ENCODE measurements at regions not wholly inside any gene's neighbourhood (a gene's known extent, or its start where the extent isn't known, plus 50 kb on each side); places are given as distances from the start of the nearest gene placed in this dataset.
"Not testable (repeated sequence)": the region's sequence is repeated elsewhere in the genome, so short reads cannot be mapped to it uniquely, and the experiment has no call there.

DNA sequence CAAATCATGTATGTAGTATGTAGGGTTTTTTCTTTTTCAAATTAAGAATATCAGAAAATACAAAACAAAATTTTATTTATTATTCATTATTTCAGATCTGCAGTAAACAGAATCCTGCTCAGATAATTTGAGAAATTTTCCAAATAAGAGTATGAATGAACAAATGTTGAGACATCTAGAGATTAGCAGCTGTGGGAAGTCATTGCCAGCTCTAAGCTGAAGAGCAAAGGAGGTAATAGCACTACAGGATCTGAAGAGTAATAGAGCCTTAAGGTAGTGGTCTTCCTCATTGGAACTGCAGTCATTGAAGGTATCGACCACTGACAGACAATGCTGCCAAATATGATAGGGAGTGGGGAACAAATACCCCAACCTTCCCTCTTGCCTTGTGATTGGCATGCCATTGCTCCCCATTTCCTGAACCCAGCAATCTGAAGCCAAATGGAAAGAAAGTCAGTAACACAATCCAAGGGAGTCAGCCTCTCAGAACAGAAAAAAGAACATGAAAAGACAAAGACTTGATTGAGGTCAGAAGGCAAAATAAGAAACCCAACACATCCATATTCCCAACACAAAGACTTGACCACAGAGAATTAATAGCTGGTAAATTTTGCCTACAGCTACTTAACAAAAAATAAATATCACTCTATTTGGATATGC lies 963.4 kb upstream of the ADAMTS5 start:
- BruUV-seq (replicated peaks); CTCF ChIA-PET; dilution Hi-C loops (cut with MboI; ENCODE audit: extremely low pct_ligation_motif_present, low sequenced_read_pairs): not testable (repeated sequence)

DNA sequence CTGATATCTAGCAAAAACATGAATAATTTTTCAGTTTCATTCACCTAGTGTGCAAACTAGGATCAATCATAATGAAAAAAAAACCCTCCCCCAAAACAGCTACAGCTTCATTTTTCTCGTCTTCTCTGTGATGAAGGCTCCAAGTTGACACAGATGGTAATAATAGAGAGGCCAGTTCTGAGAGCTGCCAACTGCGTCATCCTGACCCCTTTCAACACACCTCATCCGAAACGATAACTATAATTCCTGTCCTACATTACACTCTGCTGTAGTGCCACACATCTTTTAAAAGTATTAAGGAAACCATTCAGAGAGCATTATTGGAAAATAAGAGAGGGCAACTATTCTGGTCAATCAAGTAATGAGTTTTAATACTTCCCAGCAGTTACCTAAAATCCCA lies 962.3 kb upstream of the ADAMTS5 start:
- H2AFZ ChIP-seq (ENCODE audit: low read depth, low read length); CTCF ChIA-PET; H3K9ac ChIP-seq (replicated peaks; ENCODE audit: extremely low read depth, insufficient read depth, low read length); H4K20me1 ChIP-seq (replicated peaks; ENCODE audit: control insufficient read depth, extremely low read depth, insufficient read depth, low read length); FAIRE-seq; POLR2A ChIA-PET; H3K79me2 ChIP-seq (ENCODE audit: control insufficient read depth, insufficient read depth, low read length); H3K4me1 ChIP-seq (ENCODE audit: control insufficient read depth, extremely low read depth, insufficient read depth, low read length); H3K36me3 ChIP-seq (ENCODE audit: control insufficient read depth in 2 of 2, extremely low read depth in 1 of 2, insufficient read depth in 2 of 2, low read length in 2 of 2); H3K4me3 ChIP-seq (replicated peaks in 1 of 3; ENCODE audit: insufficient read depth in 1 of 3, low read depth in 1 of 3, low read length in 3 of 3); H3K9me3 ChIP-seq (replicated peaks; ENCODE audit: control insufficient read depth, insufficient read depth, low read length); dilution Hi-C loops (cut with MboI; ENCODE audit: extremely low pct_ligation_motif_present, low sequenced_read_pairs); H3K9me1 ChIP-seq (replicated peaks; ENCODE audit: control insufficient read depth, extremely low read depth, insufficient read depth, low read length); H3K27me3 ChIP-seq (ENCODE audit: control insufficient read depth in 2 of 2, insufficient read depth in 2 of 2, low read length in 2 of 2): not testable (repeated sequence)
- DNase-seq (ENCODE audit: low read depth, low spot score): peak; percentile 17
- peak overlapping the region; percentile 57 for H3K4me2 ChIP-seq (ENCODE audit: insufficient read depth, low read length)
- intact Hi-C loops (cut with micrococcal nuclease): loop anchor here (5.0 kb wide), 1 partner anchor 1082 kb away; the partner anchor contains the start of gene ADAMTS1
- peak overlapping the region; percentile 11 for H3K27ac ChIP-seq (ENCODE audit: insufficient read depth, low read depth, low read length)
- TSS peak; percentile 47 for BruUV-seq (replicated peaks)

More for the DNA sequence above, 963.4 kb upstream of the ADAMTS5 start:
- H3K27me3 ChIP-seq (ENCODE audit: control insufficient read depth in 2 of 2, insufficient read depth in 2 of 2, low read length in 2 of 2); H4K20me1 ChIP-seq (replicated peaks; ENCODE audit: control insufficient read depth, extremely low read depth, insufficient read depth, low read length); H3K9me1 ChIP-seq (replicated peaks; ENCODE audit: control insufficient read depth, extremely low read depth, insufficient read depth, low read length); FAIRE-seq; H2AFZ ChIP-seq (ENCODE audit: low read depth, low read length); H3K79me2 ChIP-seq (ENCODE audit: control insufficient read depth, insufficient read depth, low read length); H3K4me1 ChIP-seq (ENCODE audit: control insufficient read depth, extremely low read depth, insufficient read depth, low read length); intact Hi-C loops (cut with micrococcal nuclease); H3K9ac ChIP-seq (replicated peaks; ENCODE audit: extremely low read depth, insufficient read depth, low read length); DNase-seq (ENCODE audit: low read depth, low spot score); H3K4me3 ChIP-seq (replicated peaks in 1 of 3; ENCODE audit: insufficient read depth in 1 of 3, low read depth in 1 of 3, low read length in 3 of 3); H3K27ac ChIP-seq (ENCODE audit: insufficient read depth, low read depth, low read length); H3K36me3 ChIP-seq (ENCODE audit: control insufficient read depth in 2 of 2, extremely low read depth in 1 of 2, insufficient read depth in 2 of 2, low read length in 2 of 2); H3K9me3 ChIP-seq (replicated peaks; ENCODE audit: control insufficient read depth, insufficient read depth, low read length); H3K4me2 ChIP-seq (ENCODE audit: insufficient read depth, low read length); POLR2A ChIA-PET: not testable (repeated sequence)
